ENCODE measurements at regions not wholly inside any gene's neighbourhood (a gene's known extent, or its start where the extent isn't known, plus 50 kb on each side); places are given as distances from the start of the nearest gene placed in this dataset.
"Not testable (repeated sequence)": the region's sequence is repeated elsewhere in the genome, so short reads cannot be mapped to it uniquely, and the experiment has no call there.

DNA sequence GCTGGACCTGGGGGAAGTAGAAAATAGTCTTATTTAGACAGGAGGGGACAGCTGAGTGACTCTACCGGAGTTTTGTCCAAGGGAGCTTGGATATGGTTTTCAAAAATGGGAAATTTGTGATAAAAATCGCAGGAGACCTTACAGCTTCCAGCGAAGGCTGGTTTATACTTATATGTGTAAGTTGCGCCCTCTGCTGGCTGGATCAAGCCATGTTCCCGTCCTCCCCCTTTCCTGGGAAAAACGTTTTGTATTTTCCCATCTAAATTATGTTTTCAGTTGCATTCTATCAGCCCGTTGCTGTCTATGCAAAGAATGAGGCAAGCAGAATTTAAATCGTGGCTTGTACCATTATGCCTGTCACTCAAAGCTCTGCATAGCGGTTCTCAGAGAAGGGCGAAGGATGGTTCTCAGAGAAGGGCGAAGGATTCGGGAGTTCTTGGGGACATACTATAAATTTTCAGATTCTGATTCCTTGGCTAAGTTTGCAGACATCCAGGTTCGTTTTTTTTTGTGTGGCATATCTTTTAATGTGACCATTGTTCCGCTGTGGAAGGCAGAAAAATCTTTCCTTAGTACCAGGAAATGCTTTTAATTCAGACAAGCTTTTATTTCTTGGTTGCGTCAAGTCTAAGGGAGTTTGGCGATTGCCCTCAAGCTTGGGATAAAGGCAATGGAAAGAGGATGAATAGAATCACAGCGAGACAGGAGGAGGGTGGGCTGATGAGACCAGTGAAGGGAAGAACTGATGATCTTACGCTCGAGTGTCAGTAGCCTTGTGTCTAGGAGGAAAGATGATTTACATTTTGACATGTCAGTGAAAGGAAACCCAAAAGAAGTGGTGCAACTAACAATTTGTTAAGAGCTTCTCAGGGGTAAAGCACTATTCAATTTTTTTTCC lies 128.5 kb upstream of the ARX start:
- DNase-seq (ENCODE audit: low read depth in 1 of 2, low spot score in 1 of 2), result peak in 1 of 2 donors; percentile 4

DNA sequence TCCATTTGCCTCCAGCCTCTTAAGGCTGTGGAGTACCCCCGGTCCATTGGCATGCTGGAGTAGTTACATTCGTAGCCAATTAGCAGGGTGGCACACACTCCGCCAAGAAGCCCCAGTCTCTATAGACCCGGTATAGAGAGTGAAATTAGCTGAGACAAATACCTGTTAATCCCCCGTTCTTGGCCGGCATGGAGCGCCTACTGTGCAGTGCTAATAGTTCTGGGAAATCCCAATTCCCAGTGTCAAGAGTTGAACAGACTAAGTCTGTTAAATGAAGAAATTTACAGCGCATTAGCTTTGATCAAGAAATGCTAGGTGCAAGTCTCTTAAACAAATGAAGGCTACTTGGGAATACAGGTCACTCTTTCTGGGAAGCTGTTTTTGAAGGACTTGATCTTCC lies 127.8 kb upstream of the ARX start:
- no peak for DNase-seq (ENCODE audit: low read depth in 1 of 2, low spot score in 1 of 2)

DNA sequence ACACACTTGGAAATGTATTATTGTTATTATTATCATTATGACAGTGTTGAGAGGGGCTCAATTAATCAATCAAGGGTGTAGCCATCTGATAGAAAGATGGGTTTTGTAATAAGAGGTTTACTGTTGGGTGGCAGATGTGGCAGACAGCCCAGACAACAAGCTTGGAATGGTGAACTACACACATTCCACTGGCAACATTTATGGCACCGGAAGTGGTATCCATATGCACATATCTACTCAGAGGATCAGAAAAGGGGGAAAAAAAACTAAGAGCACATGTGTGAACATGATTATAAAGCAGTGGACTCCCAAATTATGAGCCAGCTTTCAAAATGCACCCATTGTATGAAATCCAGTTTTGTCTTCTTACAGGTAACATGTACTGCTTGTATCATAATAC lies 125.9 kb upstream of the ARX start:
- no peak for DNase-seq (ENCODE audit: low read depth in 1 of 2, low spot score in 1 of 2)

DNA sequence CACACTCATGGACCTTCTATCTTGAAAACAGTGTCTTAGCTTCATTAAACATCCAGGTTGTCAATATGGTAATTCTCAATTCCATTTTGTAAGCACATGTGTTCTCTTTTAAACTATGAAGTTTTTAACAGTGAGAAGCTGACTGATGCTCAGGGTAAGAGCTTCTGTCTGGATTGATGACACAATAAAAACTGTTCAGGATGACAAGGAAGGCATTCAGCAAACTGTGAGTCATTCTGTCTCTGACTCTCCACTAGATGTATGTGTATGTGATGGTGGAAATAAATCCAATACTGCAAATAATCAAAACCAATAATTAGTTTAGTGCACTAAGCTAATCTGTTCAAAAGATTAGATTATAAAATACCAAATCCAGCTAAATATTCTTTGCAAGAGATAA lies 115.3 kb upstream of the ARX start:
- DNase-seq (ENCODE audit: low read depth in 1 of 2, low spot score in 1 of 2), result no peak

DNA sequence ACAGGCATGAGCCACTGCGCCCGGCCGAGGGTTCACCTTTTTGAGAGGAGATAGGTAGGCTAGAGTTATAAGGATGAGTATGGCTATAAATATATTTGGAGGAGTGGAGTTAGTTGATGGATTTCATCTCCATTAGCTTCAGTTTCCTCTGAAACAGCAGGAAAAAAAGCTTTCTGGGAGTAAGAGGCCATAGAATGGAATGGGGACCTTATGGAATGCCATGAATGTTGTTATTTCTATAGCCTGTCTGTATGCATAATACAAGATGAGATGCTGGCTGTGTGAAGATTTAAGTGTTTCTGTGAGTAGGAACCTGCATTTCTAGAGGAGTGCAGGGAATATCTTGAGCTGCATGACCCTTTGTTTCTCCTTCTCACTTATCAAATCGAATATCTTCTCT lies 114.9 kb upstream of the ARX start:
- DNase-seq (ENCODE audit: low read depth in 1 of 2, low spot score in 1 of 2), result no peak

DNA sequence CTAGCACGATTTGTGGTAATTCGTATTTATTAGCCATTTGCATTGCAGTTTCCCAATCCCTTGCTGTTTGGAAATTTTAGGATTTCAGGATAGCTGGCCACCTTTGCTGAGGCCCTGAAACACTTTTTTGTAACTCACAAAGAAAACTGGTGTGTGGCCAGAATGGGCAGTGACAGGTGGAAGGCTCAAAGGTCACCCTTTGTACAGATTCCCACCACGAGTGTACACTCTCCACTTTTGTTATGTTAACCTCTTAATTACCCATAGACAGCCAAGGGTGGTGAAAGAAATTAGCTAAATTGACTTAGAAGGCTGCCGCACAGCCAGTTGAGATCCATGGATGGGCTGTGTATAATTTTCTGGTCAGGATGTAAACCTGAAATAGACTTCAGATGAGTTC lies 109.7 kb upstream of the ARX start:
- DNase-seq (ENCODE audit: low read depth in 1 of 2, low spot score in 1 of 2), result no peak

DNA sequence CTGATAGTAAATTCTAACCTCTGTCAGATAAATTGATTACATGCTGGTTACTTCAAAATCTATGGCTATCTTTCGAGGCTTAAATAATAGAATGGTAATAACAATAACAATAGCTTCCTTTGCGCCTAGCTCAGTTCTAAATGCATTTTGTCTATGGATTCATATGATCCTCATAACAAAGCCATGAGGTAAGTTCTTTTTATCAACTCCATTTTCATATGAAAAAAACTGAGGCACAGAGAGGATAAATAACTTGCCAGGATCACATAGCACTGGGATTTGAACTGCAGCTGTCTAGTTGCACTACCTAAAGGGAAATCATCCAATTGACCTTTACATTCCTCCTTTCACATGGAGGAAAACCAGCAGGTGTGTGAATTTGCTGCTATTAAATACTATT lies 108.6 kb upstream of the ARX start:
- DNase-seq (ENCODE audit: low read depth in 1 of 2, low spot score in 1 of 2), result no peak

DNA sequence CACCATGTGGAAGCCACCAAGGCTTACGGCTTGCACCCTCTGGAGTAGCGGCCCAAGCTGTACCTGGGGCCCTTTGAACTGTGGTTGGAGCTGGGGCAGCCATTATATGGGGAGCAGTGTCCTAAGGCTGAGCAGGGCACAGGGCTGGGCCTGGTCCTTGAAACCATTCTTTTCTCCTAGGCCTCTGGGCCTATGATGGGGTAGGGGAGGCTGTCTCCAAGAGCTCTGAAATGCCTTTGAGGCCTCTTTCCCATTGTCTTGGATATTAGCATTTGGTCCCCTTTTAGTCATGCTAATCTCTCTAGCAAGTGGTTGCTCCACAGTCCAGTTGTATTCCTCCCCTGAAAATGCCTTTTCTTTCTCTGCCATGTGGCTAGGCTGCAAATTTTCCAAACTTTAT lies 96.4 kb upstream of the ARX start:
- no peak for DNase-seq (ENCODE audit: low read depth in 1 of 2, low spot score in 1 of 2)

DNA sequence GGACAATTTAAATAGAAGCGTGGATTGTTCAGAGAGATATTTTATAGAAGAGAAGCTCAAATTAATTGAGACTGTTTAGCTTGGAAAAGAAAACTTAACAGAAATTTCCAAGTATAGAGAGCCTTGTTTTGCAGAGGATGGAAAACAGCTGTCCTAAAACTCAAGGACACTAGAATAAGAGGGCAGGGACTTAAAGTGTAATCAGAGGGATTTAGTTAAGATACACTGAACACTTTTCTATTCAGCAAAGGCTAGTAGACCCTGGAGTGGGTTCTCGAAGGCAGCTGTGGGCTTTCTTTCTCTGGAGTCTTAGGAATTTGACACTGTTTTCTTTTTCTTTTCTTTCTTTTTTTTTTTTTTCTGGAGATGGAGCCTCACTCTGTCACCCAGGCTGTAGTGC lies 92.7 kb upstream of the ARX start:
- DNase-seq (ENCODE audit: low read depth in 1 of 2, low spot score in 1 of 2), result no peak

DNA sequence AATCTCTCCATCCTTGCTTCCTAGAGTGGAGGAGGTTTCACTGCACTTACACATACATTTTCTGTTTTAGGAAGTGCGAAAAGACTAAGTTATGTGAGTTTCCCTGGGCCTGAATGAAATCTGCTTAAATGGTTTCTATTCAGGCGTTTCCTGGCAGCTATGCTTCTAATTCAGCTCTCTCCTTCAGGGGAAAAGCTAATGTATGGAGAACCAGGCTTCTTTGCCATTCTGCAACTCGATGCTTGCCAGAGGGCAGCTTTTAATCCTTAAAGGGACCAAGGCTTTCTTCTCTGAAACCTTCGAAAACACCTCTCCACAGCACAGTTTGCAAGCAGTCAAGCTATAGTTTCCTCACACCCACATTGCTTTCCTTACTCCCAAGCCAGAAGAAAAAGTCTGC lies 89.5 kb upstream of the ARX start:
- no peak for DNase-seq (ENCODE audit: low read depth in 1 of 2, low spot score in 1 of 2)

DNA sequence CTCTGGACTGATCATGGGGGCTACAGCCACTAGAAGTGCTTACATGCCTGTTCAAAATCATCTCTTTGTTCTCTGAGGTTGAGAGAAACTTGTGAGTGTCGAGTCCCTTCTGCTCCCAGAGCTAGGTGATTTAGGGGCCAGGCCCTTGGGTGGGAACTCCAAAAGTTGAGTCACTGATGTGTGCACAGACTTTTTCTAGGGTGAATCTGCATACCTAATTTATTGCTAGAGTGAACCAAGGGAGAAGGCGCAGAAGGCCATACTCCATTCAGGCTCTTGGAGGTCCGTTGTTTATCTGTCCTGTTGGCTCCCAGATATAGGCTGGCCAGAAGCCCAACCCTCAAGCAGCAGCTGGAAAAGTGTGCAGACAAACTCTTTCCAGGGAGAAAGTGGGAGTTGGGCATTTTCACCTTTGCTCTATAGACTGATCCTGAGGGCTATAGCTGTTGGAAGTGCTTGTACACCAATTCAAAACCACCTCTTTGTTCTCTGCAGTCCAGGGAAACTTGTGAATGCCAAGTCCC lies 80.8 kb upstream of the ARX start:
- no peak for DNase-seq (ENCODE audit: low read depth in 1 of 2, low spot score in 1 of 2)

DNA sequence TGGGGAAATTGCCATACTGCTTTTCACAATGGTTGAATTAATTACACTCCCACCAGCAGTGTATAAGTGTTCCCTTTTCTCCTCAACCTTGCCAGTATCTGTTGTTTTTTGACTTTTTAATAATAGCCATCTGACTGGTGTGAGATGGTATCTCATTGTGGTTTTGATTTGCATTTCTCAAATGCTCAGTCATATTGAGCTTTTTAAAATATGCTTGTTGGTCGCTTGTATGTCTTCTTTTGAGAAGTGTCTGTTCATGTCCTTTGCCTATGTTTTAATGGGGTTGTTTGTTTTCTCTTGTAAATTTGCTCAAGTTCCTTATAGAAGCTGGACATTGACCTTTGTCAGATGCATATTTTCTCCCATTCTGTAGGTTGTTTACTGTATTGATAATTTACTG lies 75.4 kb upstream of the ARX start:
- not testable (repeated sequence) for DNase-seq (ENCODE audit: low read depth in 1 of 2, low spot score in 1 of 2)

DNA sequence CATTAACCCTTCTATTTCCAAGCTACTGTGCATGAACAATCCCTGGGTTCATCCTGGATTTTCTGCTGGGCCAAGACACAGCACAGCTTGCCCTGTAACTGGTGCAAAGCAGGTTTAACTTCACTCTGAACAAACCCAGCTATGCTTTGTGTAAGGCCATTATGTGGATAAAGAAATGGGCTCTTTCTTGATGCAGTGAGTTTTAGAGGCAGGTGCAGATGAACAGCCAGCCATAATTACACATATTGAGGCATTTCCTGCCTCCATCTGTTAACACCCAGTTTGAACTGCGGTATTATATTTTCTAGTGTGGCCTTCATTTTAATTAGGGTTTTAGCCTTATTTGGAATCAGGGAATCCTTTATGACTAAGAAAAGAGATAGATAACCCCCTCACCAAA lies 68.7 kb upstream of the ARX start:
- no peak for DNase-seq (ENCODE audit: low read depth in 1 of 2, low spot score in 1 of 2)

DNA sequence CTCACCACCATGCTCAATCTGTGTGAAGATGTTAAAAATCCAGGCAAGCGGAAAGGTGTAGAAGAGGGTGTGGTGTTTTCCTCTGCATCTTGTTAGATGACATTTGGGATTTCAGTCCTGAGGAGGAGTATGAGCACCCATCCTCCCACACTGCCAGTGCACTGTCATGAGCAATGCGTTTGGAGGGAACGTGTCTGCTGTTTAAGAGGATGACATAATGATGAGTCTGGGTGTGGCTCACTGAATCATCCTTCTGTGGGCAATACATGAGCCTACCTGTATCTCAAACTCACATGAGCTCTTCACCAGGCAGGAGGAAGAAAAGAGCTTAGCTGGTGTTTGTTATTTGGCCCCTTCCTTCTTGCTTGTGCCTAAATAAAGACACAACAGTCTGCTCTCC lies 67.9 kb upstream of the ARX start:
- DNase-seq (ENCODE audit: low read depth in 1 of 2, low spot score in 1 of 2), result no peak

DNA sequence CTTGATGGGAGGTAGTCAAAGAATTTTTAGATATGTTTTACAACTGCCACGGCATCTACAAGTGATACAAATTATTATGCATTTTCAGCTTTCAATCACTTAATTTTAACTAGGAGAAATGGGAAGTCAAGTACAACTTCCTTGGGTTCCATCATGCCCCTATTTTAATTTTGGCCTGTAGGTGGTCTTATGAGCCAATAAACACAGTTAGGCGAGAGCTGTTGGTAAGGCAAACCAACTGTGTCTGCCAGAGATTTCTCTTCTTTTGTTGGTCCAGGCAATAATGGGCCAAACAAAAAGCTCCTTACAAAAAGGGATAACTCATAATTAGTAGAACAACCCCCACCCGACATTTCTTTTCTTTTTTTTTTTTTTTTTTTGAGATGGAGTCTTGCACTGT lies 63.3 kb upstream of the ARX start:
- no peak for DNase-seq (ENCODE audit: low read depth in 1 of 2, low spot score in 1 of 2)

DNA sequence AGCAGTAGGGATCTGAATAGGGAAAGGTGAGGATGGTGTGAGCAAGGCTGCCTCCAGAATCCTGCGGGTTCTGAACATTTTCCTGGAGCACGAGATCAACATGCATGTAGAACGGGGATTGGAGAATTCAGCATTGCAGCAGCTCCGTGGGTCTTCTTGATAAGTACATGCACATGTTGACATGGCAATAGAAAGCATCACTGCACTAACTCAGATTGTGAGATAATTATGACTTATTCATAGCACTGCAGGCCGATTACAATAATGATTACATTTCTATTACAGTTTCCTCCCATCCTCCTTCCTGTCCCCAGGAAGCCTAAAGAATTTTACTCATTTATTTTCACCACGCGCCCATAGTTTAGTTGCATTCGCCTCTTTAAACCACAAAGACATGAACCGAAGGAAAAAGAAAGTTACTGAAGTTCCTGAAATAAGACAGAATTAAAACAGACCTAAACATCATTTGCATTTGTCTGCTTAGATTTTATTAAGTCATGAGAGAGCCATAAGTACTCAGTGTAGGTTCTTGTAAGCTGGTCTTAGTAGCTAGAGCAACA lies 61.3 kb upstream of the ARX start:
- no peak for DNase-seq (ENCODE audit: low read depth in 1 of 2, low spot score in 1 of 2)

DNA sequence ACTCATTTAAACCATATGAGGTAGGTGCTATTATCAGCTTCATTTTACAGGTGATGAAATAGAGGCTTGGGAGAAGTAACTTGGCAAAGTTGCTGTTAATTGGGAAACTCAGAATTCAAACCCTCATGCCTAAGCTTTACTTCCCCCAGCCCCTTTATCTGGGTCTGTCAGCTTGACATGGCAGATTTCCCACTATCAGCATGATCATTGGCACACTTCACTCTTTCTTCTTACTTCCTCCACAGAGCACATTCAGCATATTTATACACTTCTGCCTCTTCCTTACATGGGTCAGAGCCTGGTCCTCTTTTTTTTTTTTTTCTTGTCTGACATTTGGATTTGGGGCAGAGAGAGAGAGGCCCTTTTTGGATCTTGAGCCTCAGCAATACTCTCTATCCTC lies 56.5 kb upstream of the ARX start:
- DNase-seq (ENCODE audit: low read depth in 1 of 2, low spot score in 1 of 2), result no peak

DNA sequence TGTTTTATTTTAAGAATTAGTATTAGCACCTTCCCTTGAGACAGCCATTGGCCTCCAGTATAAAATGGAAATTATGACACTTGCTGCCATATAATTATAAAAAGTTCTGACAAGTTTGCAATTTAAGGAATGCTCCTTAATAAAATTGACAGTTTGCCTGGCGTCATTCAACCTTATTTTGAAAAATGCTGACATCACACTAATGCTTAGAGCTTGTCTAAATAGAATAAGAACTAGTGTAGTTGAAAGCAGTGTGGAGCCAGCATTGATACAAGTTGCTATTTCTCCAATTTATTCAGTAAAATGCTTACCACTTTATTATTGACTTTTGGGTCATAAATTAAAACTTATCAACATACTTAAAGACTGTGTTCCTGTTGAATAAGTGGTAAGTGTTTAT lies 54.3 kb upstream of the ARX start:
- DNase-seq (ENCODE audit: low read depth in 1 of 2, low spot score in 1 of 2), result no peak

DNA sequence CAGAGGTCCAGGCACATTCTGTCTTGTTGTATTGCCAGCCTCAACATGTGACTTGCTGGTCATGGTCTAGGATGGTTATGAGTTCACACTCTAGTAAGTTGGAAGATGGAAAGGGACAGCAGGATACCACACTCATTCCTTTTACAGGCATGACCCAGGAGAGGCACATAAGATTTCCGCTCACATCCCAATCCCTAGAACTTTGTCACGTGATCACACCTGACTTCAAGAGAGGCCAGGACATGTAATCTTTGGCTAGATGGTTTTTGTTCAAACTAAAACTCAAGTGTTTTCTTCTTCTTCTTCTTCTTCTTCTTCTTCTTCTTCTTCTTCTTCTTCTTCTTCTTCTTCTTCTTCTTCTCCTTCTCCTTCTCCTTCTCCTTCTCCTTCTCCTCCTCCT lies 53.4 kb upstream of the ARX start:
- no peak for DNase-seq (ENCODE audit: low read depth in 1 of 2, low spot score in 1 of 2)

DNA sequence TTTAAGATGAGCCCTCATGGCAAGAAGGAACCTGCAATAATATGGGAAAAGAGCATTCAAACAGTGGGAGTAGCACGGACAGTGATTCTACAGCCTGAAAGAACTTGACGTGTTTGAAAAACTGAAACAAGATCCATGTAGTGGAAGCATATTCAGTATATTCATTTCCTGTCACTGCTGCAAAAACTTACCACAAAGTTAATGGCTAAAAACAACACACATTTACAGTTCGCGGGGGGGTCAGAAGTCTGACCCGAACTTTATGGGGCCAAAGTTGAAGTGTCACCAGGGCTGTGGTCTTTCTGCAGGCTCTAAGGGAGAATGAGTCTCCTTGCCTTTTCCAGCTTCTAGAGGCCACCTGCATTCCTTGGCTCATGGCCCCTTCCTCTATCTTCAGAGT lies 52.6 kb upstream of the ARX start:
- DNase-seq (ENCODE audit: low read depth in 1 of 2, low spot score in 1 of 2), result no peak

DNA sequence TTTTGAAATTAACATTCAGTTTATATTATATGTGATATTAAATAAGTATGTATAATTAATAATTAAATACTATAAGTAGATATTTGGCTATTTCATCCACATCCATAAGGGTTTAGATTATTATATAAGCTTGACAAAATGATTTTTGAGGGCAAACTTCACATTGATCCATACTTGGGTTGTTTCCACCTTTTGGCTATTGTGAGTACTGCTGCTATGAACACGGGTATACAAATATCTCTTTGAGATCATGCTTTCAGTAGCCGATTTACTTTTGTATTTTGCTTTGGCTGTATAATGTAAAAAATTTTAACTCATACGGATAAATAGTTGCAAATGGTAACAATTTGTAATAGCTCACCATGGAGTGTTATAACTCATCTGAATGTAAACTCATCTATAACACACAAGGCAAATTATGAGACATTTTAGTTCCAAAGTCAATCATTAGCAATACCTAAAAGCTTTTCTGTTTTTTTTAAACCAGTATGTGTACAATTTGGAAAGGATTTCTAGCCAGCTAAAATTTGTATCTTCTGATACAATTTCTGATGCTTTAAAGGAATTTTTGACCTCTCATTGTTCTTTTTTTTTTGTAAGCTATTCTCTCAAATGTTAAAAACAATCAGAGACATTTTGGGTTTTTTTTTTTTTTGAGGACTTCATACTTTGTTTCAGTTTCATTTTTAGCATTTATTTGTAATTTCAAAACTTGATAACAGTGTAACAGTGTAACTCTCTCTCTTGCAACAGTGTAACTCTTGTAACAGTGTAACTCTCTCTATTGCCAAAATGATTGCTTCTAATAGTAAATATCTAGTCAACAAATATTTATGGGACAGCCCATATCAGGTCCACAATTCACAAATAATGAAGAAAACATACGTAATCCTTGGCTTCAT lies 51.8 kb upstream of the ARX start:
- no peak for DNase-seq (ENCODE audit: low read depth in 1 of 2, low spot score in 1 of 2)

DNA sequence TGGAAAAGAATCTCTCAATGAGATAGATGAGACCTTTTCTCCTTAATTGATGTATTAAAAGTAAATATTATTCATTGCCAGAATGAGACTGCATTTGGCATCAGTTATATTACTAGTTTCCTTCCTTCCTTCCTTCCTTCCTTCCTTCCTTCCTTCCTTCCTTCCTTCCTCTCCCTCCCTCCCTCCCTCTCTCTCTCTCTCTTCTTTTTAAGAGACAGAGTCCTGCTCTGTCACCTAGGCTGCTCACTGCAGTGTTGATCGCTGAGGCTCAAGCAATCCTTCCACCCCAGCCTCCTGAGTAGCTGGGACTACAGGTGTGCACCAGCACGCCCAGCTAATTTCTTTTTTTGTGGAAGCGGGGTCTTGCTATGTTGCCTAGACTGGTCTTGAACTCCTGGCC lies 50.4 kb upstream of the ARX start:
- DNase-seq (ENCODE audit: low read depth in 1 of 2, low spot score in 1 of 2), result no peak
